Occipital lobe (tissue), 1 donor: ENCODE measurements at regions not wholly inside any gene's neighbourhood (a gene's known extent, or its start where the extent isn't known, plus 50 kb on each side); places are given as distances from the start of the nearest gene placed in this dataset.
"Not testable (repeated sequence)": the region's sequence is repeated elsewhere in the genome, so short reads cannot be mapped to it uniquely, and the experiment has no call there.

Experiments used
- DNase-seq: peaks from one replicate; lab custom pipeline; 2025; lab: John Stamatoyannopoulos, UW

DNA sequence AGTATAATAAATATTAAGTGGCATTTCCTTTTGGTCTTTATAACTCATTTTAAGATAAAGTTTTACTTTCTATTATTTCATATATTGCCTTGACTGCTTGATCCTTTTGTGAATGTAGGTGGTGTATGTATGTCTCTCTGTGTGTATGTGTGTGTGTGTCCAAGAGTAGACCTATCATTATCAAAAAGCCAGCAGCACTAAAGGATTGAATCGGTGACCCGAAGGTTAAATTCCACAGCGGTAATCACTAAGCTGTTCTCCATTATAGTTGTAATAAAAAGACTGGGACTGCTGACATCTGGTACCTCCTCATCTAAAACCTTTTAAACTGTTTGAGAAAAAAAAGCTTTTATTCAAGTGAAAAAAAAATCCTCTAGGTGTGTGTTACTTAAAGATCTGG lies 1014.8 kb downstream of the PCDH7 start:
- no peak for DNase-seq

DNA sequence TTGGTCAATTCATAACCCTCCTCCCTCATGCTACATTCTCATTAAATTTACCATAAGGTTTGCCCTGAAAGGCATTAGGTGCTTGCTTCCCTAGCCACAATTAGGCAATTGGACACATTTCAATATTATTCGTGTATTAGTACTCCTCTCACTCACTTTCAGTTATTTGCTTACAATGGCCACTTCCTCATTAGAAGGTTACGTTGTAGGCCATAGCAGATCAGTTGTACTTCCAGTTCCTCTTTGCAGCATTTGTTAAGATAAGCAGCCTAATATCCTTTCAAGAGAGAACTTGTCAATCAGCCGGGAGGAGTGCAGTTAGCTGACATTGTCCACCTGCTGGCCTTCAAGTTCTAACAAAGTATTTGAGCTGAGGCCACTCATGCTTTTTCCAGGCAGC lies 1017.2 kb downstream of the PCDH7 start:
- DNase-seq = no peak

DNA sequence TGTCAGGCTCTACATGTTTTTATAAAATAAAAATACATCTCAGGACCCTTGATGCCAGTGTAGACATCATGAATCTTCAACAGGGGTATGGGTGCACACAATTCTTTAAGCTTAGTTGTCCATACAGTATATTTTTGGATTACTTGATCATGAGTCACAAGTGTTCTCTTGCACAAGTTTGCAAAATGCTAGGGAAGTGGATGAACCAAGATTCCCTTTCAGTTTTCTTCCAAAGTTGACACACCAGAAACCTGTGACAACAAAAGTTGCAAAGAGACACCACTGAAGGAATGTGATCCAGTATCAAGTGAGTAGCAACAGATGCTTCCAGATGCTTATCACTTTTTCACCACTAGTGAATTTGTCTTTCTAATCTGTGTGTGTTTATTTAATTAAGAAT lies 1021.2 kb downstream of the PCDH7 start:
- no peak for DNase-seq

DNA sequence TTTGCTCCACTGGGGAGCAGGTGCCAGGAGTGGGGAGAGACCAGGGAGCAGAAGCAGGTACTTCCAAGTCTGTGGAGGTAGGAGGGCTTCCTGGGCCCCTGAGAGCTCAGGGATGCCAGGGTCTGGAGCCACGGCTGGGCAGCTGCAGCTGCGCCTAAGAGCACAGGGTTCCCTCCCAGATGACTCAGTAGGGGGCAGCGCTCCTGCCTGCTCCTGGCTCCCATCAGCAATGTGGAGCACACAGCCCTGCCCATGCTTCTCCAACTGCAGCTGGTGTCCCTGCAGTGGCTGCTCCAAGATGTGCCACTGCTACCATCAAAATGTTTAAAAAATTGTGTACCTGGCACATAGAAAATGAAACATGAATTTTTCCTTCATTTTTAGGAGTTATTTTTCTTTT lies 1028.2 kb downstream of the PCDH7 start:
- no peak for DNase-seq

DNA sequence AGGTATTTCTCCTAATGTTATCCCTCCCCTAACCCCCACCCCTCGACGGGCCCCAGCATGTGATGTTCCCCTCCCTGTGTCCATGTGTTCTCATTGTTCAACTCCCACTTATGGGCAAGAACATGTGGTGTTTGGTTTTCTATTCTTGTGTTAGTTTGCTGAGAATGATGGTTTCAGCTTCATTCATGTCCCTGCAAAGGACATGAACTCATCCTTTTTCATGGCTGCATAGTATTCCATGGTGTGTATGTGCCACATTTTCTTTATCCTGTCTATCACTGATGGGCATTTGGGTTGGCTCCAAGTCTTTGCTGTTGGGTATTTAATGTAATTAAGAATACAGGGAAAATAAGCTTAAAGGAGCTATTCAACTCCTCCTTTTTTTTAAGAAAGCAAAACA lies 1030.4 kb downstream of the PCDH7 start:
- not testable (repeated sequence) for DNase-seq

DNA sequence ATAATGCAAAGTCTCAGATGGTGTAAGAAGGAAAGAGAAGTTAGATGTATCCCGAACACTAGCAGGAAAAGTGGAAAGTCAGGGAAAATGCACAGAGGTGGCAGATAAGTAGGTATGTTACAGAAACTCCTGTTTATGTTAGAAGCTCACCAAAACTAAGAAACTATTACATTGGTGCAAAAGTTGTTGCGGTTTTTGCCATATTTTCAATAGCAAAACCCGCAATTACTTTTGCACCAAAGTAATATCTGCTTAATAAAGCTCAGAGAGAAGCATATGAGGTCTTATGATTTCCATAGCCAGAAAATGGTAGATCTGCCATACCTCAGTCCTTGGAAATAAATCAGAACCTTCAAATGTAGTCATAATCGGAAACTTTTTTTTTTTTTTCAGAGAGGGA lies 1035.6 kb downstream of the PCDH7 start:
- no peak for DNase-seq

DNA sequence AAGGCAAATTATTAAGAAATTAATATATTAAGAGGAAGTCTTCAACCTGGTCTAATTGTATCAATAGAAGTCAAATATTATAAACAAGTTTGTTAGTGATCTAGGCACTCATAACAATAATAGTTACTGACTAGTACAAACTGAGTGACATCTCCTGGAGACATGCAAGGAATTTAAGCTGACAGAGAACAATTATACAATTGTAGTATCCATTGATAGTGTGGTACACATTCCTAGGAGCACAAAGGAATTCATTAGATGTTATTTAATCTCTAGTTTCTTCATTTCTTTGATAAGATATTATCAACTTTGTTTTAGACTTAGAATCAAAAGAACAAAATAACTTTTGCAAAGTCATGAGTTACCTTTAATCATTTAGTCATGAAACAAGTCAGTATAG lies 1048.6 kb downstream of the PCDH7 start:
- DNase-seq = no peak

DNA sequence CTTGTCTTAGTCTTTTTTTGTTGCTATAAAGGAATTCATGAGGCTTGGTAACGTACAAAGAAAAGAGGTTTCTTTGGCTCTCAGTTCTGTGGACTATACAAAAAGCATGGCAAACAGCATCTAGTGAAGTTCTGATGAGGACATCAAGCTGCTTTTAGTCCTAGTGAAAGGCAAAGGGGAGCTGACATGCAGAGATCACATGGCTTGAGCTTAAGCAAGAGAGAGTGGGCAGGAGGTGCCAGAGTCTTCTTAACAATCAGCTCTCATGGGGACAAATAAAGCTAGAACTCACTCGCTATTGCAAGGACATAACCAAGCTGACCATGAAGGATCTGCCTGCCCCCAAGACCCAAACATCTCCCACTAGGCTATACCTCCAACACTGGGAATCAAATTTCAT lies 1063.1 kb downstream of the PCDH7 start:
- no peak for DNase-seq

DNA sequence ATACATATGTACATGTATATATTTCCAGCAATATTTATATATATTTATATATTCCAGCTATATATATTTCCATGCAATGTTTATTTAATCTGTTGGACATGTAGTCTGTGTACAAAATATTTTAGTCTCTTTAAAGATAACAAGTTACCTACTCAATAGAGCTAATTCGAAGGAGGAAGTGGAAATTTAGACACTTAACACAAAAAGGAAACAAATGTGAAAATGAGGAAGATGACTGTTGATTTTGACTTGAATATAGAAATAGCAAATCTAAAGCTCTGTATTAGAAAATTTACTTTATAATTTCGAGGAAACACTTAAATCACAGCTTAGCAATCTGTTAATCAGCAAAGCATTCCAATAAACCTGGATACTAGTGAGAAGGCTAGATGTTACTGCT lies 1064.4 kb downstream of the PCDH7 start:
- no peak for DNase-seq

DNA sequence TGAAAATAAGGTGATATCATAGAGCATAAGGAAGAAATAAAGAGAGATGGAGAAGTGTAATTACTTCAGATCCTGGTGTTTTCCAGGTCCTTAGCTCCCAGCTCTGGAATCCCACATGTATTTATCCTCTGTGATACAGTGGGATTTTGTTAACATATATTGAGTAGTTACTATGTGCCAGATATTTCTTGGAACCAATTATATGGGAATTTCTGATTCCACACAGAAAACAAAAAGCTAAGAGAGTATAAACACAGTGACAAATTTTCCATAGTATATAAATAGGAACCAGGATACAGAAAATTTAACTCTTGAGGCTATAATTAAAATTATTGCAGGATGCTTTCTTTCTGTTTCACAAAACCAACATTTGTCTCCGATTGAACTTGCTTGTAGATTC lies 1067.5 kb downstream of the PCDH7 start:
- DNase-seq = no peak

DNA sequence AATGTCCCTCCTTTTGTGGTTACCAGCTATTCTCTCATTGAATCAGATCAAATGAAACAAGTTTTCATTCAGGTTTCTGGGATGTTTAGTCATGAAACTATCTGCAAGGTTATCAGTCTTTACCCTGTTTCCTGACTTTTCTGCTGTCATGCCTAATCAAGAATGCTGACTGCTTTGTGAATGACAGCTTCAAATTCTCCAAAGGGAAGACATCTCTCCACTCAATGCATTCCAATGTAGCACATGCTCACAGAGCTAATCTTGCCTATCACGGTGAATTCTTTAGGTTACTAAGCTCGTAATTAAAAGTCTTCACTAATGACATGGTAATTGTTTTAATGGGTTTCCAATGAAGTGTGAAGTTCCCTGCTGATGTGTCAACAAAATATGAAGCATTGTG lies 1068.5 kb downstream of the PCDH7 start:
- no peak for DNase-seq

DNA sequence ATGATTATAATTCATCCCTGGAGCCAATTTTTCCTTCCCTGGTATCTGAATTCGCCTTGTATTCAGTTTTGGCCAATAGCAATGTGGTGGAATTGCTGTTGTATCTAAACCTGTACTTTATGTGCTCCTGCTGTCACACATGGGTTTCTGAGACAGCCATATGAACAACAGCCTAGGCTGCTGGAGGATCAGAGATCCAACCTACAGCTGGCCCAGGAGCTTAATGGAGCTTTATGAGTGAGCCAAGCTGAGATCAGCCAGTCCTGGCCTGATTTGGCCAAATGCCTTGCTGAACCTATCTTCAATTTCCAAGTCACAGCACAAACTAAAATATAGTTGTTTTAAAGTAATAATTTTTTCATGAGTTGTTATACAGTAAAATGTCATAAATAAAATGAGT lies 1071.5 kb downstream of the PCDH7 start:
- no peak for DNase-seq

DNA sequence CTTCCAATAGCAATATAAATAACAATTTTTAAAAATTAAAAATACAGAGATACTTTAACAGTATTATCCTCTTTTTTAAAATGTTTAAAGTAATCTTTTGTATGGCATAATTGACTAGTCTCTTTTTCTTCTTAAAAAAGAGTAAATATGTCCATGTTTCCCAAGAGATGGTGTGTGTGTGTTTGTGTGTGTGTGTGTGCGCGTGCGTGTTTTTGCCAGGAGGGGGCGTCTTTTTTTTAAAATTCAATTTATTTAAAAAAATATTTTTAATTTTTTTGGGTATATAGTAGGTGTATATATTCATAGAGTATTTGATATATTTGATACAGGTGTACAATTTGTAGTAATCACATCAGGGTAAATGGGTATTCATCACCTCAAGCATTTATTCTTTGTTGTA lies 1073.7 kb downstream of the PCDH7 start:
- DNase-seq = no peak

DNA sequence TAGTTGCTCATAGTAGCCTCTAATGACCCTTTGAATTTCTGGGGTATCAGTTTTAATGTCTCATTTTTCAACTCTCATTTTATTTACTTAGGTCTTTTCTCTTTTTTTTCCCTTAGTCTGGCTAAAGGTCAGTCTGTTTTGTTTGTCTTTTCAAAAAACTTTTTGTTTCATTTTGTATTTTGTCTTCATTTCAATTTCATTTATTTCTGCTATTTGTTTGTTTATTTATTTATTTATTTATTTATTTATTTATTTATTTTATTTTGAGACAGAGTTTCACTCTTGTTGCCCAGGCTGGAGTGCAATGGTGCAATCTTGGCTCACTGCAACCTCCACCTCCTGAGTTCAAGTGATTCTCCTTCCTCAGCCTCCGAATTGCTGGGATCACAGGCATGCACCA lies 1076.9 kb downstream of the PCDH7 start:
- not testable (repeated sequence) for DNase-seq

DNA sequence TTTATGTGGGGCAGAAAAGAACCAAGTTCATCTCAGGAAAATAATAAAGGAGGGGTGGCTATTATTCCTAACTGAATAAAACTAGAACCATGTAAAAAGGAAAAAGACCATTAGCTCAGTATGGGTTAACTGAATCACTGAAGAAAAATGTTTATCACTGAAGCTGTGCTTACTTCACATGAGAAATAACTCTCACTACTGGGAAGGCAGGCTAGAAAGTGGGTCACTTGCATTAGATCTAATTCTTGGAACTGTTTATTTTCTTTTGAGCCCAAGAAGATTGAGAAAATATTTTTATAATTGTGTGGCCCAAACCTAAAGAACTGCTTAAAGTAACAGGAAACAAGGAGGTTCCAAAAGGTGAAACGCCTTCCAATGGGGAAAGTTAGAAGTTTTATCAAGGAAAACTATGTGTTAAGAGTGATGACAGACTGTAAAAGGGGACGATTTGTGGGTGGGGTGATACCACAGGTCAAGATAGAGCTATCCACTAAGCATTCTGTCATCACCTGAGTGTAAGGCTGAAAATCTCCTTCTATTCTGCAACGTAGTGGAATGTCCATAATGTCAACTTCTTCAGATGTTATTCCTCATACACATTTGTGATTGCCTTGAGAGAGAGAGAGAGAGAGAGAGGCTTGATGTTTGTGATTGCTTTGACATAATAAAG lies 1083.5 kb downstream of the PCDH7 start:
- DNase-seq = no peak

DNA sequence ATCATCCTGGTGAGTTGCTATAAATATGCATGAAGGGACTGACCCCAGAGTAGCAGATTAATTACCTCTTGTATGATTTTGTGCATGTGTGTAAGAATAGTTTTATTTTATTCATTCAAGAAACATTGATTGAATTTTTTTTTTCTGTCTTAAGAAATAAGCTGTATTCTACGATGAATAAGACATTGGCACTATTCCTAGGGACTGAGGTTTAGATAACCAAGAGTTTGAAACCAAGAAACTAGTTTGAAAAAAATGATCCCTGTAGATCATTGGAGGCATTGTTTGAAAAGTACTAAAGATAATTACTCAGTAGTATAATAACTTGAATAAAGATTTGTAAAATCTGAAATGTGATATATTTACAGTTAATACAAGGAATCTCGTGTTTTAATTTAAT lies 1086.9 kb downstream of the PCDH7 start:
- DNase-seq = no peak

DNA sequence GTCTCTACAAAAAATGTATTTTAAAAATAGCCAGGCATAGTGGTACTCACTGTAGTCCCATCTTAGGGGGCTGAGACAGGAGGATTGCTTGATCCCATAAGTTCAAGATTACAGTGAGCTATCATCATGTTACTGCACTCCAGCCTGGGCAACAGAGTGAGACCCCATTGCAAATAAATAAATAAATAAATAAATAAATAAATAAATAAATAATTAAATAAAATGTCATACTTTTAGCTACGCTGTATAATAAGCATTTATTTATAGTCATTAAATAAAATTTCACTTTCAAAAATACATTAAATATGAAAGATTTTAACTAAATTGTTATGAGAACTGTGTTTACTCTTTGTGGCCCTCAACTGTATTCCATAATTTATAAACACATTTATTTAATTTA lies 1124.2 kb downstream of the PCDH7 start:
- DNase-seq = no peak

DNA sequence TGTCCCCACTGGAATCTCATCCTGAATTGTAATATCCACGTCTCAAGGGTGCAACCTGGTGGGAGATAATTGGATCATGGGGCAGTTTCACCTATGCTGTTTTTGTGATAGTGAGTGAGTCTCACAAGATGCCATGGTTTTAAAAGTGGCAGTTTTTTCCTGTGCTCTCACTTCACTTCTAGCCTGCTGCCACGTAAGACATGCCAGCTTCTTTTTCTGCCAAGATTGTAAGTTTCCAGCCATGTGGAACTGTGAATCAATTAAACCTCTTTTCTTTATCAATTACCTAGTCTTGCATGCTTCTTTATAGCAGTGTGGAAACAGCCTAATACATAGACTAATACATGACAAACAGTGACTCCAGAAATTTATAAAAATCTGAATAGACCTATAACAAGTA lies 1131.8 kb downstream of the PCDH7 start:
- DNase-seq = no peak

DNA sequence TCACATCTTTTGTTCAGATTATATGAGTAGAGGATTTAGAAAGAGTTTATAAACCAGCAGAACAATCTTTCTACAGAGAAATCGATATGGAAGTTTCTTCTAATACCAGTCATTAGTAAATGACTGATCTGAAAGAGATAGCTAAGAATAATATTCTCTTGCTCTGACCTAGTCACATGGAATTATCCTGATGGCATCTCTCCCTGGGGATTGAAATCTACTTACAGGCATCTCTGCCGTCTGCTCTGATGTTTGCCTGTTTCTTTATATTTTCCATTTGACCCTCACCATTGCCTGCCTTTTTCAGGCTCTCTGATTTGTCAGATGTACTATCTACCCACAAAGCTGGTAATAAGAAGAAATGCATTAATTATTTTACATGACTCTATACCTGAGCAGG lies 1157.3 kb downstream of the PCDH7 start:
- DNase-seq = no peak

DNA sequence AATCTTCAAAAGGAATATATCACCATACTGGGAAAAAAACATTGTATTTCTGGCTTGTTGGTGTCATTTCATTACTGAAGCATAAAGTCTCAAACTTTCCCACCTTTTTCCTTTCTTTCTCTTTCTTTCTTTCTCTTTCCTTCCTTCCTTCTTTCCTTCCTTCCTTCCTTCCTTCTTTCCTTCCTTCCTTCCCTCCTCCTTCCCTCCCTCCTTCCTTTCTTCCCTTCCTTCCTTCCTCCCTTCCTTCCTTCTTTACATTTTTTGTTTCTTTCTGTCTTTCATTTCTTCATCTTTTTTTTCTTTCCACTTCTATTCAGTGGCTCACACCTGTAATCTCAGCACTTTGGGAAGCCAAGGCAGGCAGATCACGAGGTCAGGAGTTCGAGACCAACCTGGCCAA lies 1160.7 kb downstream of the PCDH7 start:
- not testable (repeated sequence) for DNase-seq

DNA sequence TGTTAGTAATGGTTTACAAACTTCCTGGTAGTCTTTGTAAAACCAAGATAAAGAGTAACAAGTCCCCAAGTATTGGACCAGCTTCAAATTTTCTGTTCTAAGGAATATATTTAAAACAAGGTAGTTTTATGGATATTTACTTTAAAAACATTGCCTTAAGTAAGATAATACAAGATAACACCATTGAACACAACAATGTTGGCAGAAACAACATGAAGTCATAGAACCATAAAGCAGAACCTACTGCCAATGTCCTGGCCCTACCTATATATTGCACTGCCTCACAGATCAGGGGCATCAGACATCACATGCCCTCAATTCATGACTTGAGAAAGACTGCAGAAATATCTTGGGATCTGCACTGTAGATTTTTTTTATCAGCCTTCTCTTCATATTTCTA lies 1176.2 kb downstream of the PCDH7 start:
- no peak for DNase-seq

DNA sequence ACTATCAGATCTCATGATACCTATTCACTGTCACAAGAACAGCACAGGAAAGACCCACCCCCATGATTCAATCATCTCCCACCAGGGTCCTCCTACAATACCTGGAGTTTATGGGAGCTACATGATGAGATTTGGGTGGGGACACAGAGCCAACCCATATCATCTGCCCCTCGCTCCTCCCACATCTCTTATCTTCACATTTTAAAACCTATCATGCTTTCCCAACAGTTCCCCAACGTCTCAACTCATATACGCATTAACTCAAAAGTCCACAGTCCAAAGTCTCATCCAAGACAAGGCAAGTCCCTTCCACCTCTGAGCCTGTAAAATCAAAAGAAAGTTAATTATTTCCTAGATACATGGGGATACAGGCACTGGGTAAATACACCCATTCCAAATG lies 1185.2 kb downstream of the PCDH7 start:
- no peak for DNase-seq

DNA sequence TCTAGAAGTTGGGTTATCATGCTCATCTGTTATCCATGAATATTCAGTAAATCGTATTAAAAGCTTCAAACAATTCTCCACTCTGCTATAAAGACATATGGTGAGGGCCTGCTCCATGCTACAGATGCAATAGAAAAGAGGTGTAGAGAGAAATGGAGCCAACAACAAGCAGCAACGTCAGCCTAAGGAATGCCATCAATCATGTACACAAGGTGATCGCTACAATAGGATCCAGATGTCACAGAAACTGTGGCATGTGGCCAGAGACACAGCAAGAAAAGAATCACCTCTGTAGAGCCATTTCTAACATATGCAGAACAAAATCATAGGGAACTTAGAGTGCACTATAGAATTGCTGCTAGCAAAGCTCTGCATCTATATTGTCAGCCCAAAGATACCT lies 1188.1 kb downstream of the PCDH7 start:
- DNase-seq = no peak

DNA sequence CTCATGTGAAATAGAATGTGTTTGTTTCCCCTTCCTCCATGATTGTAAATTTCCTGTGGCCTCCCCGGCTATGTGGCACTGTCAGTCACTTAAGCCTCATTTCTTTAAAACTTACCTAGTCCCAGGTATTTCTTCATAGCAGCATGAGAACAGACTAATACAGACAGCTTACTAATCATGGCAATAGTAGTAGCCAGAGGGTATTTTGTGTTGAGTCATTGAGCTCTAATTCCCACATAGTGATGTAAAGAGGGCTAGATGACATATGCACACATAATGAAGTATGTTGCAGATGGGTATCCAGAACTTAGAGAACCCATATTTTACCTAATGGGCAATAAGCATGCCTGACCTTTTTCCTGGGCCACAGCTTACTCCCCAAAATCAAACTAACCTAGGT lies 1197.2 kb downstream of the PCDH7 start:
- DNase-seq = no peak
